GM19324 (cell line): ENCODE measurements at regions not wholly inside any gene's neighbourhood (a gene's known extent, or its start where the extent isn't known, plus 50 kb on each side); places are given as distances from the start of the nearest gene placed in this dataset.

Experiments
- ATAC-seq: cut with Tn5 transposase; IDR thresholded peaks from one replicate; pipeline ENCODE4 v1.9.1; 2021; ENCODE audit warnings: mild to moderate bottlenecking, moderate library complexity; ENCODE audit not compliant: unreplicated experiment, low FRiP score

GRCh38 chr3:21357241-21357640 lies 393.8 kb downstream of the ZNF385D start:
- no peak for ATAC-seq

GRCh38 chr3:21356402-21356801 lies 394.6 kb downstream of the ZNF385D start:
- ATAC-seq = no peak

GRCh38 chr3:21345382-21345976 lies 405.5 kb downstream of the ZNF385D start:
- no peak for ATAC-seq

- no peak for ATAC-seq
Measured at GRCh38 chr3:21331857-21332256, 419.2 kb downstream of the ZNF385D start.

- ATAC-seq = no peak
Measured at GRCh38 chr3:21331321-21331720, 419.7 kb downstream of the ZNF385D start.

- ATAC-seq = no peak
Measured at GRCh38 chr3:21330293-21330692, 420.7 kb downstream of the ZNF385D start.

GRCh38 chr3:21328711-21329390 lies 422.2 kb downstream of the ZNF385D start:
- no peak for ATAC-seq

- no peak for ATAC-seq
Measured at GRCh38 chr3:21326704-21327475, 424.1 kb downstream of the ZNF385D start.

GRCh38 chr3:21314688-21315087 lies 436.3 kb downstream of the ZNF385D start:
- ATAC-seq = no peak

GRCh38 chr3:21310891-21311290 lies 440.1 kb downstream of the ZNF385D start:
- ATAC-seq = no peak

- no peak for ATAC-seq
Measured at GRCh38 chr3:21310161-21310560, 440.8 kb downstream of the ZNF385D start.

GRCh38 chr3:21297304-21297703 lies 453.7 kb downstream of the ZNF385D start:
- ATAC-seq = no peak

GRCh38 chr3:21294768-21295167 lies 456.2 kb downstream of the ZNF385D start:
- no peak for ATAC-seq

GRCh38 chr3:21292971-21293370 lies 458.0 kb downstream of the ZNF385D start:
- ATAC-seq = no peak

- ATAC-seq = no peak
Measured at GRCh38 chr3:21290557-21290956, 460.5 kb downstream of the ZNF385D start.

GRCh38 chr3:21274079-21274571 lies 476.9 kb downstream of the ZNF385D start:
- no peak for ATAC-seq

- ATAC-seq = no peak
Measured at GRCh38 chr3:21273259-21274025, 477.6 kb downstream of the ZNF385D start.

- ATAC-seq = no peak
Measured at GRCh38 chr3:21271606-21272016, 479.4 kb downstream of the ZNF385D start.

- ATAC-seq = no peak
Measured at GRCh38 chr3:21269882-21270281, 481.1 kb downstream of the ZNF385D start.

GRCh38 chr3:21260507-21260906 lies 490.5 kb downstream of the ZNF385D start:
- ATAC-seq = no peak

GRCh38 chr3:21259896-21260295 lies 491.1 kb downstream of the ZNF385D start:
- no peak for ATAC-seq
